WTC11 (cell line): ENCODE measurements at regions not wholly inside any gene's neighbourhood (a gene's known extent, or its start where the extent isn't known, plus 50 kb on each side); places are given as distances from the start of the nearest gene placed in this dataset.
"Not testable (repeated sequence)": the region's sequence is repeated elsewhere in the genome, so short reads cannot be mapped to it uniquely, and the experiment has no call there.

Source experiments
- ATAC-seq: fragments of 200-7000 bp; cut with Tn5 transposase; 2 replicates; pipeline ENCODE4 v1.10.0; 2021; ENCODE audit warnings: mild to moderate bottlenecking, moderate library complexity
- CTCF ChIA-PET: fragments of 300-600 bp; sonication (Branson Sonifier 250); formaldehyde crosslinking; loops from one replicate; lab custom pipeline; 2021; ENCODE audit warnings: antibody characterized with exemption; lab: Charles Lee
- POLR2A ChIA-PET: fragments of 350-600 bp; sonication (Branson Sonifier 250); formaldehyde crosslinking; loops from one replicate; lab custom pipeline; 2021; ENCODE audit warnings: antibody characterized with exemption; lab: Charles Lee
- DNase-seq: peaks from one replicate; pipeline ENCODE4 v3.0.0; 2021; ENCODE audit warnings: low spot score
- H3K27ac Mint-ChIP-seq: 2 replicates; pipeline ENCODE4 v1.8.0; 2021; ENCODE audit warnings: mixed read lengths
- H3K27me3 Mint-ChIP-seq: 2 replicates; pipeline ENCODE4 v1.8.0; 2021; ENCODE audit warnings: low read depth, mild to moderate bottlenecking, moderate library complexity, mixed read lengths
- H3K36me3 Mint-ChIP-seq: 2 replicates; pipeline ENCODE4 v1.8.0; 2021; ENCODE audit warnings: mixed read lengths
- H3K4me1 Mint-ChIP-seq: 2 replicates; pipeline ENCODE4 v1.8.0; 2022; ENCODE audit warnings: mixed read lengths
- H3K4me3 Mint-ChIP-seq: 2 replicates; pipeline ENCODE4 v1.8.0; 2021; ENCODE audit warnings: mild to moderate bottlenecking, moderate library complexity, mixed read lengths
- H3K9me3 Mint-ChIP-seq: 2 replicates; pipeline ENCODE4 v1.8.0; 2021; ENCODE audit warnings: mixed read lengths
- CBFB ChIP-seq: sonication (generic); formaldehyde crosslinking; IDR thresholded peaks from 2 replicates; pipeline ENCODE4 v1.8.1; 2022; ENCODE audit warnings: mild to moderate bottlenecking, low read depth, missing genetic modification reagents
- EMX1 ChIP-seq: fragments of 250-450 bp; sonication (Bioruptor Pico); IDR thresholded peaks from 2 replicates; pipeline ENCODE4 v1.8.0; 2021; ENCODE audit warnings: mild to moderate bottlenecking
- ETV6 ChIP-seq: sonication (generic); formaldehyde crosslinking; IDR thresholded peaks from 2 replicates; pipeline ENCODE4 v1.8.1; 2022; ENCODE audit warnings: mild to moderate bottlenecking, missing genetic modification reagents
- FOXP1 ChIP-seq: sonication (generic); formaldehyde crosslinking; IDR thresholded peaks from 2 replicates; pipeline ENCODE4 v1.8.0; 2022; ENCODE audit warnings: missing genetic modification reagents, mild to moderate bottlenecking, moderate library complexity, borderline replicate concordance
- GTF2I ChIP-seq: fragments of 250-450 bp; sonication (Bioruptor Pico); conservative IDR thresholded peaks from 2 replicates; pipeline ENCODE4 v1.4.0; 2021; ENCODE audit warnings: mild to moderate bottlenecking
- KAT7 ChIP-seq: sonication (generic); formaldehyde crosslinking; IDR thresholded peaks from 2 replicates; pipeline ENCODE4 v1.8.1; 2023; ENCODE audit warnings: missing genetic modification reagents, mild to moderate bottlenecking, borderline replicate concordance
- NFATC4 ChIP-seq: fragments of 250-450 bp; sonication (Bioruptor Pico); IDR thresholded peaks from 2 replicates; pipeline ENCODE4 v1.9.0; 2021; ENCODE audit warnings: mild to moderate bottlenecking
- NFE2L1 ChIP-seq: sonication (generic); formaldehyde crosslinking; IDR thresholded peaks from 2 replicates; pipeline ENCODE4 v1.8.1; 2023; ENCODE audit warnings: missing genetic modification reagents
- NFYB ChIP-seq: sonication (generic); formaldehyde crosslinking; conservative IDR thresholded peaks from 2 replicates; pipeline ENCODE4 v1.8.0; 2022; ENCODE audit warnings: low read depth, missing genetic modification reagents
- PRRX2 ChIP-seq: fragments of 250-450 bp; sonication (Bioruptor Pico); IDR thresholded peaks from 2 replicates; pipeline ENCODE4 v1.8.0; 2021; ENCODE audit warnings: mild to moderate bottlenecking
- SMAD3 ChIP-seq: sonication (generic); formaldehyde crosslinking; IDR thresholded peaks from 2 replicates; pipeline ENCODE4 v1.8.0; 2022; ENCODE audit warnings: missing genetic modification reagents, mild to moderate bottlenecking, borderline replicate concordance
- SMAD4 ChIP-seq: sonication (generic); formaldehyde crosslinking; IDR thresholded peaks from 2 replicates; pipeline ENCODE4 v1.8.0; 2022; ENCODE audit warnings: mild to moderate bottlenecking, missing genetic modification reagents
- ZBTB21 ChIP-seq: sonication (generic); formaldehyde crosslinking; IDR thresholded peaks from 2 replicates; pipeline ENCODE4 v1.8.1; 2023; ENCODE audit warnings: mild to moderate bottlenecking, missing genetic modification reagents, borderline replicate concordance
- ZNF138 ChIP-seq: sonication (generic); formaldehyde crosslinking; conservative IDR thresholded peaks from 2 replicates; pipeline ENCODE4 v1.8.1; 2022; ENCODE audit warnings: mild to moderate bottlenecking, moderate library complexity, missing genetic modification reagents
- ZNF232 ChIP-seq: sonication (generic); formaldehyde crosslinking; IDR thresholded peaks from 2 replicates; pipeline ENCODE4 v1.8.0; 2022; ENCODE audit warnings: mild to moderate bottlenecking, missing genetic modification reagents
- ZNF396 ChIP-seq: fragments of 250-450 bp; sonication (Bioruptor Pico); IDR thresholded peaks from 2 replicates; pipeline ENCODE4 v1.8.0; 2021; ENCODE audit warnings: mild to moderate bottlenecking, moderate library complexity, borderline replicate concordance
- ZNF671 ChIP-seq: fragments of 250-450 bp; sonication (Bioruptor Pico); IDR thresholded peaks from 2 replicates; pipeline ENCODE4 v1.8.0; 2021; ENCODE audit warnings: mild to moderate bottlenecking
- TF ChIP-seq, protein P1 (sequence below): sonication (generic); formaldehyde crosslinking; IDR thresholded peaks from 2 replicates; pipeline ENCODE4 v1.8.1; 2022; ENCODE audit warnings: mild to moderate bottlenecking, missing genetic modification reagents, moderate library complexity, borderline replicate concordance
- TF ChIP-seq, protein P2 (sequence below): fragments of 250-450 bp; sonication (Bioruptor Pico); IDR thresholded peaks from 2 replicates; pipeline ENCODE4 v2.1.2; 2022; ENCODE audit warnings: mild to moderate bottlenecking, moderate library complexity
- TF ChIP-seq, protein P3 (sequence below): fragments of 250-450 bp; sonication (Bioruptor Pico); IDR thresholded peaks from 2 replicates; pipeline ENCODE4 v1.9.0; 2021; ENCODE audit warnings: mild to moderate bottlenecking
- TF ChIP-seq, protein P4 (sequence below): fragments of 250-450 bp; sonication (Bioruptor Pico); IDR thresholded peaks from 2 replicates; pipeline ENCODE4 v1.9.0; 2021; ENCODE audit warnings: moderate library complexity, mild to moderate bottlenecking, inconsistent platforms, borderline replicate concordance
- TF ChIP-seq, protein P5 (sequence below): sonication (generic); formaldehyde crosslinking; IDR thresholded peaks from 2 replicates; pipeline ENCODE4 v1.8.1; 2022; ENCODE audit warnings: mild to moderate bottlenecking, moderate library complexity, missing genetic modification reagents

DNA sequence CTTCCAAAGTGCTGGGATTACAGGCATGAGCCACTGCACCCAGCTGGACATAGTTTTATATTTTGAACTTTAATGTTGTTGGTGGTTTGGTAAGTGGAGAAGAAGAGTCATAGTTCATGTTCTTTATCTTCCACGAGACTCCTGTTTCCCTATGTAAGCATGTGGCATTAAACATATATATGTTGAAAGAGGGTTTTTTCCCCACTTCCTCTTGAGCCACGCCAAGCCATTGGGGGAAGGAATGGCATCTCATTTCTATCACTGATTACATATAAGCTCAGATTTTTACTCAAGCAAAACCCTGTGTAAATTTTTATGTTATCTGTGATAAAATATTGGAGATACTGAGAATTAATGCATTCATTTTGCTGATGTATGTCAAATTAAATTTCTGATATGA, 300.4 kb downstream of the PHF14 start (continued):
- no peak for TF ChIP-seq NFATC4 (CRISPR knock-in tag)
- TF ChIP-seq CBFB (CRISPR knock-in tag), result no peak
- TF ChIP-seq, protein P1, sequence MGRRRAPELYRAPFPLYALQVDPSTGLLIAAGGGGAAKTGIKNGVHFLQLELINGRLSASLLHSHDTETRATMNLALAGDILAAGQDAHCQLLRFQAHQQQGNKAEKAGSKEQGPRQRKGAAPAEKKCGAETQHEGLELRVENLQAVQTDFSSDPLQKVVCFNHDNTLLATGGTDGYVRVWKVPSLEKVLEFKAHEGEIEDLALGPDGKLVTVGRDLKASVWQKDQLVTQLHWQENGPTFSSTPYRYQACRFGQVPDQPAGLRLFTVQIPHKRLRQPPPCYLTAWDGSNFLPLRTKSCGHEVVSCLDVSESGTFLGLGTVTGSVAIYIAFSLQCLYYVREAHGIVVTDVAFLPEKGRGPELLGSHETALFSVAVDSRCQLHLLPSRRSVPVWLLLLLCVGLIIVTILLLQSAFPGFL (CRISPR knock-in tag), result no peak
- no peak for TF ChIP-seq NFYB (CRISPR knock-in tag)
- TF ChIP-seq ZNF232 (CRISPR knock-in tag), result no peak
- TF ChIP-seq SMAD3 (CRISPR knock-in tag), result no peak
- TF ChIP-seq EMX1 (CRISPR knock-in tag), result no peak

DNA sequence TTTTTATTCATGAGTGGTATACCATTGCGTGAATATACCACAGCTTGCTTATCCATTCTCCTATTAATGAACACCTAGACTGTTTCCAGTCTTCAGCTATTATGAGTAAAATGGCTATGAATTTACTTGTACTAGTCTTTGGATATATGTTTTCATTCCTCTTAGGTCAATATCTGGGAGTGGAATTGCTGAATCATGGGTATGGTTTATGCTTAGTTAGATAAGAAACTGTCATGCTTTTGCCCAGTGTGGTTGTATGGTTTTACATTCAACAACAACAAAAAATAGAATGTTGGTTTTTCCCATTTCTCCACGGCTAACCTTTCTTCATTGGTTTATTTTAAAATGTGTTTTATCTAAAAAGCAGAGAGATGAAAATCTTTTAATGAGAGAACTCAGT, 308.3 kb downstream of the PHF14 start:
- Mint-ChIP-seq H3K9me3 (peaks cover 5% of the 10 kb centered on the region; the same call in 1 of the 2 replicates), H3K27ac (no peak overlapping the region), H3K36me3 (no peaks in the 10 kb centered on the region), H3K27me3 (peaks cover 2% of the 10 kb centered on the region; the same call in 1 of the 2 replicates), H3K4me3 (no peak overlapping the region), H3K4me1 (peaks cover 15% of the 10 kb centered on the region)
- DNase-seq, result no peak
- ChIA-PET POLR2A (no interaction called here), CTCF (no interaction called here)
- TF ChIP-seq, protein P2, sequence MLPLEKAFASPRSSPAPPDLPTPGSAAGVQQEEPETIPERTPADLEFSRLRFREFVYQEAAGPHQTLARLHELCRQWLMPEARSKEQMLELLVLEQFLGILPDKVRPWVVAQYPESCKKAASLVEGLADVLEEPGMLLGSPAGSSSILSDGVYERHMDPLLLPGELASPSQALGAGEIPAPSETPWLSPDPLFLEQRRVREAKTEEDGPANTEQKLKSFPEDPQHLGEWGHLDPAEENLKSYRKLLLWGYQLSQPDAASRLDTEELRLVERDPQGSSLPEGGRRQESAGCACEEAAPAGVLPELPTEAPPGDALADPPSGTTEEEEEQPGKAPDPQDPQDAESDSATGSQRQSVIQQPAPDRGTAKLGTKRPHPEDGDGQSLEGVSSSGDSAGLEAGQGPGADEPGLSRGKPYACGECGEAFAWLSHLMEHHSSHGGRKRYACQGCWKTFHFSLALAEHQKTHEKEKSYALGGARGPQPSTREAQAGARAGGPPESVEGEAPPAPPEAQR (CRISPR knock-in tag), result no peak
- TF ChIP-seq ZNF396 (no peak), PRRX2 (CRISPR knock-in tag) (no peak)
- no peak for ATAC-seq

DNA sequence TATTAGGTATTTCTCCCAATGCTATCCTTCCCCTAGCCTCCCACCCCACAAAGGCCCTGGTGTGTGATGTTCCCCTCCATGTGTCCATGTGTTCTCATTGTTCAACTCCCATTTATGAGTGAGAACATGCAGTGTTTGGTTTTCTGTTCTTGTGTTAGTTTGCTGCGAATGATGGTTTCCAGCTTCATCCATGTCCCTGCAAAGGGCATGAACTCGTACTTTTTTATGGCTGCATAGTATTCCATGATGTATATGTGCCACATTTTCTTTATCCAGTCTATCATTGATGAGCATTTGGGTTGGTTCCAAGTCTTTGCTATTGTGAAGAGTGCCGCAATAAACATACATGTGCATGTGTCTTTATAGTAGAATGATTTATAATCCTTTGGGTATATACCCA, 309.9 kb downstream of the PHF14 start:
- CTCF ChIA-PET, H3K27ac Mint-ChIP-seq, POLR2A ChIA-PET, H3K4me1 Mint-ChIP-seq, H3K36me3 Mint-ChIP-seq, ATAC-seq, H3K9me3 Mint-ChIP-seq, H3K4me3 Mint-ChIP-seq, DNase-seq, H3K27me3 Mint-ChIP-seq: not testable (repeated sequence)

DNA sequence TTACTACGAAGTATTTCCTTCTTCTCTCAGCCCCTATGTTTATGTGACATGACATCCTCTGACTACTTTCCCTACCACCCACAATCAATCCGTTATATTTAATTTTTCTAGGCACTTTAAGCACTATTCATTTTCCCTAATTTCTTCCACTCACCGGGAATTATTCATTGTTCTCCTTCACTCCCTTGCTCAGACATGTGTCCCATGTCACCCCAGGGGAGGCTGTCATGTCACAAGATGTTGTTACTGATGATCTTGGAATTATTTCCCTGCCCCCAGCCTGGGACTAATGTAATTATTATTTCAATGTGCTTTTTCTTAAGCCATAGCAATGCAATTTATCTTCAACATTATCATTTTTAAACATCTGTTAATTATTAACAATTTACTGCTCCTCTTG, 317.2 kb downstream of the PHF14 start:
- H3K9me3 Mint-ChIP-seq, result no peaks in the 10 kb centered on the region
- H3K27me3 Mint-ChIP-seq, result no peaks in the 10 kb centered on the region
- no peaks in the 10 kb centered on the region for H3K36me3 Mint-ChIP-seq
- CTCF ChIA-PET, result no interaction called here
- ATAC-seq (no peak), DNase-seq (no peak)
- no peak overlapping the region for H3K27ac Mint-ChIP-seq
- POLR2A ChIA-PET, result no interaction called here
- H3K4me1 Mint-ChIP-seq, result peaks cover 12% of the 10 kb centered on the region
- H3K4me3 Mint-ChIP-seq, result no peak overlapping the region
- TF ChIP-seq ZBTB21 (CRISPR knock-in tag) (no peak), KAT7 (CRISPR knock-in tag) (no peak), PRRX2 (CRISPR knock-in tag) (no peak)
- TF ChIP-seq, protein P3, sequence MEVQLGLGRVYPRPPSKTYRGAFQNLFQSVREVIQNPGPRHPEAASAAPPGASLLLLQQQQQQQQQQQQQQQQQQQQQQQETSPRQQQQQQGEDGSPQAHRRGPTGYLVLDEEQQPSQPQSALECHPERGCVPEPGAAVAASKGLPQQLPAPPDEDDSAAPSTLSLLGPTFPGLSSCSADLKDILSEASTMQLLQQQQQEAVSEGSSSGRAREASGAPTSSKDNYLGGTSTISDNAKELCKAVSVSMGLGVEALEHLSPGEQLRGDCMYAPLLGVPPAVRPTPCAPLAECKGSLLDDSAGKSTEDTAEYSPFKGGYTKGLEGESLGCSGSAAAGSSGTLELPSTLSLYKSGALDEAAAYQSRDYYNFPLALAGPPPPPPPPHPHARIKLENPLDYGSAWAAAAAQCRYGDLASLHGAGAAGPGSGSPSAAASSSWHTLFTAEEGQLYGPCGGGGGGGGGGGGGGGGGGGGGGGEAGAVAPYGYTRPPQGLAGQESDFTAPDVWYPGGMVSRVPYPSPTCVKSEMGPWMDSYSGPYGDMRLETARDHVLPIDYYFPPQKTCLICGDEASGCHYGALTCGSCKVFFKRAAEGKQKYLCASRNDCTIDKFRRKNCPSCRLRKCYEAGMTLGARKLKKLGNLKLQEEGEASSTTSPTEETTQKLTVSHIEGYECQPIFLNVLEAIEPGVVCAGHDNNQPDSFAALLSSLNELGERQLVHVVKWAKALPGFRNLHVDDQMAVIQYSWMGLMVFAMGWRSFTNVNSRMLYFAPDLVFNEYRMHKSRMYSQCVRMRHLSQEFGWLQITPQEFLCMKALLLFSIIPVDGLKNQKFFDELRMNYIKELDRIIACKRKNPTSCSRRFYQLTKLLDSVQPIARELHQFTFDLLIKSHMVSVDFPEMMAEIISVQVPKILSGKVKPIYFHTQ, result no peak

DNA sequence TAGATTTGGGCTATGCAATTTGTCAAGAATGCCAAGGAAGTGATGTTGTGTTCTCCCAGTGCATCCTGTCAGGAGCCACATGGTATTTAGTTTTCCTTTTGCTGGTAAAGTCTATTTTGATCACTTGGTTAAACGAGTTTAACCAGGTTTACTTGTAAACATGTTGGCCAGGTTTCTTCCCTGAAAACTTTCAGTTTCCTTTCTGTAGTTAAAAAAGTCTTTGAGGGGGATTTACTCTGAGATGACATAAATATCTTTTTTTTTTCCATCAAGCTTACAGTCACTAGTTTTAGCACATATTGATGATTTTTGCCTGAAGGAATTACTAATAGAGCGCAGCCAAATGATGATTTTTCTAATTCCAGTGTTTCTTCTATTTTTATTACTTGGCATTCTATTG, 320.5 kb downstream of the PHF14 start:
- Mint-ChIP-seq H3K9me3 (no peaks in the 10 kb centered on the region), H3K4me1 (peaks cover 25% of the 10 kb centered on the region), H3K27me3 (no peaks in the 10 kb centered on the region), H3K36me3 (no peaks in the 10 kb centered on the region), H3K27ac (no peak overlapping the region), H3K4me3 (no peak overlapping the region)
- no peak for DNase-seq
- CTCF ChIA-PET, result no interaction called here
- ATAC-seq, result no peak
- POLR2A ChIA-PET, result no interaction called here
- TF ChIP-seq, protein P4, sequence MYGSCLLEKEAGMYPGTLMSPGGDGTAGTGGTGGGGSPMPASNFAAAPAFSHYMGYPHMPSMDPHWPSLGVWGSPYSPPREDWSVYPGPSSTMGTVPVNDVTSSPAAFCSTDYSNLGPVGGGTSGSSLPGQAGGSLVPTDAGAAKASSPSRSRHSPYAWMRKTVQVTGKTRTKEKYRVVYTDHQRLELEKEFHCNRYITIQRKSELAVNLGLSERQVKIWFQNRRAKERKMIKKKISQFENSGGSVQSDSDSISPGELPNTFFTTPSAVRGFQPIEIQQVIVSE (CRISPR knock-in tag), result no peak
- TF ChIP-seq ZNF671 (CRISPR knock-in tag) (no peak), ZNF138 (no peak), FOXP1 (CRISPR knock-in tag) (no peak), ETV6 (CRISPR knock-in tag) (no peak), GTF2I (CRISPR knock-in tag) (no peak), NFE2L1 (CRISPR knock-in tag) (no peak), SMAD4 (CRISPR knock-in tag) (no peak)
- TF ChIP-seq, protein P5, sequence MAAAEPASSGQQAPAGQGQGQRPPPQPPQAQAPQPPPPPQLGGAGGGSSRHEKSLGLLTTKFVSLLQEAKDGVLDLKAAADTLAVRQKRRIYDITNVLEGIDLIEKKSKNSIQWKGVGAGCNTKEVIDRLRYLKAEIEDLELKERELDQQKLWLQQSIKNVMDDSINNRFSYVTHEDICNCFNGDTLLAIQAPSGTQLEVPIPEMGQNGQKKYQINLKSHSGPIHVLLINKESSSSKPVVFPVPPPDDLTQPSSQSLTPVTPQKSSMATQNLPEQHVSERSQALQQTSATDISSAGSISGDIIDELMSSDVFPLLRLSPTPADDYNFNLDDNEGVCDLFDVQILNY (CRISPR knock-in tag), result no peak
